ENCODE measurements at regions not wholly inside any gene's neighbourhood (a gene's known extent, or its start where the extent isn't known, plus 50 kb on each side); places are given as distances from the start of the nearest gene placed in this dataset.

DNA sequence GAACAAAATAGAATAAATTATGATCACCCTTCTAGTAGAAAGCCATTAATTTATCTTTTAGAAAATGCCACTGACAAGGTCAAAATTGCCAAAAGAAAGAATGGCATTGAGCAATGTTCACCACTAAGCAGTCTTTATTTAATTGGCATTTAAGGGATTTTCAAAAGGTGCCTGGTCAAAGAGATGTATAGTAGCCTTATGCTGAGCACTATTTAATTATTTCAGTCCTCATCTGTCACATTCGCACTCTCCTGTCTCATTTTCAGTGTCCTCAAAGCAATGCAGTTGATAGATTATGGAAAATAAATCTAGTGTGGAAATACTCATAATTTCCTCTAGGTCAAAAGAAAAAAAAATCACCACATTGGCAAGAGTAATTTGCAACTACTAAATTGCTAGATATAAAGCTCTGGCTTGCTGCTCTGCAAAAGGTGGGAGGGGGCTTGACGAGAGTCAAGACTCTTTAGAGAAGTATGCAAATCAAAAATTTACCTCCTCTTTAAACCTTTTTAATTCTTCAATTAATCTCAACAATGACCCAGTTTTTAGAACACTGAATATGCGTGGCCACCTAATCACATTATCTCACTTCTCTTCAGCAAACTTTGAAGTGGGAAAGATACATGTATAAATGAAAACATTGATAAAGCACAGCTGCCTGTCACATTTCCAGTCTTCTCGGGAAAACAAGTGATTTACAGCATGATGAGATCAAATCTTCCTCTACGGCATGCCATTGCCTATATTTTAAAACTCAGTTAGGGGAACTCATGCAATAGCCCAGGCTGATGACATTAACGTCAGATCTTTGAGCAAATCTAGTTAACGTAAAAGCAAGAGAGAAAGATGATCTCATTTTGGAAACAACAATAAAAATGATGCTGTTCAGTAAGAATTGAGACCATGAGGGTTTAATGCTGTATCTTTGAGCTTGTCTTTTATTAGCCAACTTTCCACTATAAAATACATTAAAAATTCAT is 373.1 kb upstream of the DCN start:
- TF ChIP-seq, protein P1, sequence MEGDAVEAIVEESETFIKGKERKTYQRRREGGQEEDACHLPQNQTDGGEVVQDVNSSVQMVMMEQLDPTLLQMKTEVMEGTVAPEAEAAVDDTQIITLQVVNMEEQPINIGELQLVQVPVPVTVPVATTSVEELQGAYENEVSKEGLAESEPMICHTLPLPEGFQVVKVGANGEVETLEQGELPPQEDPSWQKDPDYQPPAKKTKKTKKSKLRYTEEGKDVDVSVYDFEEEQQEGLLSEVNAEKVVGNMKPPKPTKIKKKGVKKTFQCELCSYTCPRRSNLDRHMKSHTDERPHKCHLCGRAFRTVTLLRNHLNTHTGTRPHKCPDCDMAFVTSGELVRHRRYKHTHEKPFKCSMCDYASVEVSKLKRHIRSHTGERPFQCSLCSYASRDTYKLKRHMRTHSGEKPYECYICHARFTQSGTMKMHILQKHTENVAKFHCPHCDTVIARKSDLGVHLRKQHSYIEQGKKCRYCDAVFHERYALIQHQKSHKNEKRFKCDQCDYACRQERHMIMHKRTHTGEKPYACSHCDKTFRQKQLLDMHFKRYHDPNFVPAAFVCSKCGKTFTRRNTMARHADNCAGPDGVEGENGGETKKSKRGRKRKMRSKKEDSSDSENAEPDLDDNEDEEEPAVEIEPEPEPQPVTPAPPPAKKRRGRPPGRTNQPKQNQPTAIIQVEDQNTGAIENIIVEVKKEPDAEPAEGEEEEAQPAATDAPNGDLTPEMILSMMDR (IDR thresholded peaks at IDR 0.05), result no peak
- TF ChIP-seq POLR2A (IDR thresholded peaks at IDR 0.05) (no peak), POLR2AphosphoS5 (IDR thresholded peaks at IDR 0.05; ENCODE audit: insufficient read depth in 1 of 2, low read depth in 1 of 2) (no peak)
